ENCODE measurements at regions not wholly inside any gene's neighbourhood (a gene's known extent, or its start where the extent isn't known, plus 50 kb on each side); places are given as distances from the start of the nearest gene placed in this dataset.
"Not testable (repeated sequence)": the region's sequence is repeated elsewhere in the genome, so short reads cannot be mapped to it uniquely, and the experiment has no call there.

GRCh38 chr1:47604869-47605268 lies 167.0 kb downstream of the FOXD2 start:
- DNase-seq: not testable (repeated sequence)

GRCh38 chr1:47608296-47608875 lies 170.5 kb downstream of the FOXD2 start:
- no peak for DNase-seq

- DNase-seq: peak; percentile 56
Measured at GRCh38 chr1:47611992-47612391, 174.1 kb downstream of the FOXD2 start.

GRCh38 chr1:47612819-47613218 lies 175.0 kb downstream of the FOXD2 start:
- DNase-seq: no peak

GRCh38 chr1:47616036-47616435 lies 178.2 kb downstream of the FOXD2 start:
- DNase-seq: no peak

GRCh38 chr1:47616906-47617305 lies 179.1 kb downstream of the FOXD2 start:
- DNase-seq: no peak

GRCh38 chr1:47617381-47618221 lies 179.8 kb downstream of the FOXD2 start:
- DNase-seq: no peak

- no peak for DNase-seq
Measured at GRCh38 chr1:47618222-47618720, 180.4 kb downstream of the FOXD2 start.

GRCh38 chr1:47618830-47619229 lies 181.0 kb downstream of the FOXD2 start:
- DNase-seq: peak; percentile 43

- no peak for DNase-seq
Measured at GRCh38 chr1:47621483-47621882, 183.6 kb downstream of the FOXD2 start.

GRCh38 chr1:47621977-47622376 lies 184.1 kb downstream of the FOXD2 start:
- DNase-seq: no peak

- no peak for DNase-seq
Measured at GRCh38 chr1:47622776-47623556, 185.1 kb downstream of the FOXD2 start.

GRCh38 chr1:47623557-47623940 lies 185.7 kb downstream of the FOXD2 start:
- DNase-seq: no peak

GRCh38 chr1:47624531-47624930 lies 186.7 kb downstream of the FOXD2 start:
- peak; percentile 75 for DNase-seq

- no peak for DNase-seq
Measured at GRCh38 chr1:47627016-47627415, 189.2 kb downstream of the FOXD2 start.

- DNase-seq: no peak
Measured at GRCh38 chr1:47627471-47628370, 189.9 kb downstream of the FOXD2 start.

- no peak for DNase-seq
Measured at GRCh38 chr1:47629201-47629600, 191.4 kb downstream of the FOXD2 start.

GRCh38 chr1:47630346-47630745 lies 192.5 kb downstream of the FOXD2 start:
- no peak for DNase-seq

GRCh38 chr1:47631411-47631995 lies 193.7 kb downstream of the FOXD2 start:
- no peak for DNase-seq

GRCh38 chr1:47635111-47635510 lies 197.3 kb downstream of the FOXD2 start:
- no peak for DNase-seq

- no peak for DNase-seq
Measured at GRCh38 chr1:47635597-47635996, 197.8 kb downstream of the FOXD2 start.

- DNase-seq: no peak
Measured at GRCh38 chr1:47637111-47637685, 199.4 kb downstream of the FOXD2 start.
